ENCODE measurements at regions not wholly inside any gene's neighbourhood (a gene's known extent, or its start where the extent isn't known, plus 50 kb on each side); places are given as distances from the start of the nearest gene placed in this dataset.

DNA sequence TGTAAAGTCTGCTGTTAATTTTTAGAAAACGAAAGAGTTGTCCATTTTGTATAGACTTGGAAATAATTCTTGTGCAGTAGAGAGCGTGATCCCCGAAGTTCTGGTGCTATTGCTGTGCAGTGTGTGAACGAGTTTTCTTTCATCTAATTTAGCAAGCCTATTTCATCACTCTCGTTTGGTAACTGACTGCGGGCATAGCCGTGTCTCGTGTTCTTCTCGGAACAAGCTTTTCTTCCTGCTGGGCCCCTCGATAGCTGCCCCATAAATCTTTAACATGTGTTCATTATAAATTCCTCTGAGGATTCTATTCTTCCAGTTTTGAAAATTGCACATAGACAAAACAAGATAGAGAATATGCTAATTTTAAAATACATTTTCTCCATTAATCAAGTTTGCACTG is 622.0 kb upstream of the PFKP start:
- DNase-seq (ENCODE audit: low spot score) = no peak

DNA sequence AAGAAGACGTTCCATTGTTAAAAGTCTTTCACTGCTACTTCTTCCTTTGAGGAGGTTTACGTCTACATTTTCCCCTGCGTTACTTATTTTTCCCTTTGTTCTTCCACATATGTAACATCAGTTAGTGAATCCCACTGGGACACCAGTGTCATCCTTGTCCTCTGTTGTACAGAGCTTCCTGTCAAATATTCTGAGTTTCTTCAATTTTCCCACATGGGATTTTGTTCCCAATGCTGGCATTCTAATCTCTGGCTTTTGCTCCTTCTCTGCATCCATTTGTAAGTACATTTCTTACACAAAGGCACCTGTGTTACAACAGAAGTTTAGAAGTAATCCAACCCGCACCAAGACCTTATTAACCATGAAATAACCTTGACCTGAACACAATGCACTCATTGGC is 627.4 kb upstream of the PFKP start:
- no peak for DNase-seq (ENCODE audit: low spot score)

DNA sequence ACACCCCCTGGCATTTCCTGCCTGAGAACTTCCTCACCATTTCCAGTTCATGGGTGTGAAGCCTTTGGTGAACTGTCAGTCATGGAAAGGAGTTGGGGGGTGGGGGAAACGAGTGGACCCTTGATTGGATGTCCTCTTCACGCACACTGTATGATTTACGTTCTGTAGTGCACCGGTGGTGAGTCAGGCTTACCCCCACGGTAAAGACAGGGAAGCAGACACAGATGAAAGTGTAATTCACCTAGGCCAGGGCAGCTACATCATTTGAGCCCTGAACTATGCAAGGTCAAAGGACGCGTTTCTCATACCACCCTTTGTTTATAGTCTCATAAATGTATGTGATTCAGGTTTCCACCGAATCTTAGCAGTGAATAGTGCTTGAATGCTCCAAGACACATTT is 628.3 kb upstream of the PFKP start:
- DNase-seq (ENCODE audit: low spot score) = no peak

DNA sequence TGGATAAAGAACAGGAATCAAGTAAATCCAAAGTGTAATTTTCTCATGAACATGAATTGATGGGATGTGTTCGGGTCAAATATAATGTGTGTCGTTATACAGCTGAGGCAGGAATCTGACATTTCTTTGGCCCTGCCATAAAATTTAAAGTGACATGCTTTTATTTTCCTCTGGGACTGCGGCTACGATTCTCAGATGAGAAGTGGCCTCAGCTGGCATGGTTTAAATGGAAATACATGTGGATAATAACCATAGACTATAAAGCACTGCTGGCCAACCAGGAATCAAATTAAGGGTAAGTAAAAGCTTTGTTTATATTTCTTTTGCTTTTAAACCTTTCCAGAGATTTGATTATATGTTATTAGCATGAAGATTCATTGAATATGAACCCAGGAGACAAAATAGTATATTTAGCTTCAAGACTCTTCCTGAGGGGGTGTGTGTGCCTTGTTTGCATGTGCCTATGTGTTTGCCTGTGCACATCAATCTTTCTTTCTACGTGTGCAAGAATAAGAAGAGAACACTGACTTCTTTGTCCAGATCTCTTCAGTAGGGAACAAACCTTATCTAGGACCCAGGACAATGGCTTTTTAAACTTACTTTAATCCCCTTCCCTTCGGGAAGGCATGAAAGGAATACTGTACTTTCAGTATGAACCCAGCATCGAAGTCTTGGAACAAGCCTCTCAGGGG is 629.0 kb upstream of the PFKP start:
- no peak for DNase-seq (ENCODE audit: low spot score)

DNA sequence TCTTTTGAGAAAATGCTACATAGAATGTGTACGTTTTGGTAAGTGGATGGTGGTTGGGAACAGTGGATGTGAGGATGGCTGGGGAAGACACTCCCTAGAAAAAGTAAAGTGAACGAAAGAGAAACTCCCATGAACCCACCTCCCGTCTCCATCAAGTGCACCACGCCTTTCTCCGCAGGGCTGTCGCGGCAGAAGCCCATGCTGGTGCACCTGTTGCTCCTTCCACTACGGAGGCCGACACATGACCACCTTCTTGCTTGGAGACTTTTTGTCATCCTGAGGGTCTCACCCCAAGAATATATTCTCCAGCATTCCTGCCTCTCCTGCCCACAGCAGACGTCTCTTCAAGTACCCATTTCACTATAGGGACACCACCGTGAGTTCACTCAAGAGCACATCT is 630.4 kb upstream of the PFKP start:
- no peak for DNase-seq (ENCODE audit: low spot score)

DNA sequence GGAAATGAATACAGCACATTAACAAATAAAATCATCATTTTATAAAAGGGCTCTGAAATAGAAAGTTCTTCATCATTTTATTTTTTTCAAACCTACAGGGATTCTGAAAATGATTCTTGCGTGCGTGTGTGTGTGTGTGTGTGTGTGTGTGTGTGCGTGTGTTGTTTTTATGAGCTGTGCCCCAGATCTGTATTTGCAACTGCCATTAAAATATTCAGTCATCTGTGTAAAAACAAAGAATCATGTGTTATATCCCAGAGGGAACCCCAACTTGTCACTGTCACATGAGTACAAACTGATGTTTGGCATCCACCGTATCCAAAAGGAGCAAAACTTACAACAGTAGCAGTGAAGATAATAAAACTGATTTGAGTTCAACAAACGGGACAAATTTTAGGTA is 635.4 kb upstream of the PFKP start:
- DNase-seq (ENCODE audit: low spot score) = no peak

DNA sequence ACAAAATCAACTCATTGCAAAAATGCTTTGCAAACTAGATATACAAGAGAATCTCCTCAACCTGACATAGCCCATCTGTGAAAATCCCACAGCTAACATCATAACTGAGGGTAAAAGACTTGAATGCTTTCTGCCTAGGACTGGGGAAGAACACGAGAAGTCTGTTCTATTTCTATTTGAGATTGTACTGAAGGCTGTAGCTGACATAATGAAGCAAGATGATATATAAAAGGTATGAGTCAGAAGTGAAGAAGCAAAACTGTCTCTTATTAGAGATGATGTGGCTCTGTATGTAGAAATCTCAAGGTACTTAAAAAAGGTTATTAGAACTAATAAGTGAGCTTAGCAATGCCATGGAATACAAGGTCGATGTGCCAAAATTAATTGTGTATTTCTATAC is 639.9 kb upstream of the PFKP start:
- DNase-seq (ENCODE audit: low spot score) = no peak

DNA sequence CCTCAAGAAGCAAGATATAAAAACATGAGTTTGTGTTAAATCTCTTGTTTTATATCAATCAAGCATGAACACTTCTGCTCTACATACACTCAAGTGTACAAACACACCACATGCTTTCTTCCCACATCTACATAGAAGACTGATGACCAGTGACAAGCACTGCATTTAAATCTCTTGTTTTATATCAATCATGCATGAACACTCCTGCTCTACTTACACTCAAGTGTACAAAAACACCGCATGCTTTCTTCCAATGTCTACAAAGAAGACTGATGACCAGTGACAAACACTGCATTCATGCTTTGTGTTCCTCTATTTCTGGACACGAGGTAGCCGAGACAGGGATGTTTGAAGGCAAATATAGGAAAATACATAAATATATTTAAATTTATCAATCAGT is 642.0 kb upstream of the PFKP start:
- no peak for DNase-seq (ENCODE audit: low spot score)

DNA sequence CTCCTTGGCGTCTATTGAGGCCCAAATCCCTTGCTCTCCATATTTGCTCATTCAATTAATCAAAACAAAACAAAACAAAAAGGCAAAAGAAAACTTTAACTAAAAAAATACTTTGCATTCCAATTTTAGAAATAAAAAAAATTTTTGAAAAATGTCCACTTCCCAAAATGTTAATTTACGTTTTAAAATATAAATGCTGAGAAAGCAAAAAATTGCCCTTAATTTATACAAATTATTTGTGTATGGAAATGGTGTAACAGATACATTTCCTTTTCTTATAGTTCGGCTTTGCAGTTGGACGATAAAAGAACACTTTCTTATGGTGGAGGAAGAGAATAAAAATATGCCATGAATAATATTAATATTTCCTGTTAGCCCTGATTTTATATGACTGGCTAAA is 652.8 kb upstream of the PFKP start:
- DNase-seq (ENCODE audit: low spot score) = no peak

DNA sequence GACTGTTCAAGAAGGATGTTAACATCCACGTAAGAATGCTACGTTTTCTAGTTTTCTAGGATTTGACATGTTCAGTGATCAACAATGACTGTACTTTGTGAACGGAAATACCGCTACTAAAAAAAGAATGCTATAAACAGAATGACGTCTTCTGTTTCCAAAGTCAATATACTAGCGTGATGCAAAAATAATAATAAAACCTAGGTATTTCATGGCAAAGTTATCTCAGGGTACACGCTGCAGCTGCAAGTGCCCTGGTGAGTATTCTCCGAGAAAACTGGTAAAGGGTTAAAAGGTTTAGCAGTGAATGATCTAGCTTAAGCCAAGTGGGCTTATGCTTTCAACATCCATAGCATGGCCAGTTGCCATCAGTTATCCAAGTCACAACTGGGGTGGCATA is 653.3 kb upstream of the PFKP start:
- DNase-seq (ENCODE audit: low spot score) = no peak

DNA sequence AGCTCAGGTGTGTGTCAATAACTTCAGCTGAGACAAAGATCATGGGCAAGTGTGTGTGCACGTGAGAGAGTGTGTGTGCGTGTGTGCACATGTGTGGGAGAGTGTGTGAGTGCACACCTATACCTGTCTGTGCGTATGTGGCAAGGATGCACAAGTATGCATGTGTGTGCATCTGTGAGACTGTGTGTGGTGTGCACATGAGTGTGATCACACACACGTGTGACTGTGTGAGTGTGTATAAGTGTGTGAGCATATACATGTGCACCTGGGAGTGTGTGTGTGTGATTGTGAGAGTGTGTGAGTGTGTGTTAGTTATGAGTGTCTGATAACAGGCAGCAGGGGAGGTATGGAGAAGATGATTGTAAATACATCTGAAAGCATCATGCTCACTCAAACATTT is 657.3 kb upstream of the PFKP start:
- DNase-seq (ENCODE audit: low spot score) = no peak

DNA sequence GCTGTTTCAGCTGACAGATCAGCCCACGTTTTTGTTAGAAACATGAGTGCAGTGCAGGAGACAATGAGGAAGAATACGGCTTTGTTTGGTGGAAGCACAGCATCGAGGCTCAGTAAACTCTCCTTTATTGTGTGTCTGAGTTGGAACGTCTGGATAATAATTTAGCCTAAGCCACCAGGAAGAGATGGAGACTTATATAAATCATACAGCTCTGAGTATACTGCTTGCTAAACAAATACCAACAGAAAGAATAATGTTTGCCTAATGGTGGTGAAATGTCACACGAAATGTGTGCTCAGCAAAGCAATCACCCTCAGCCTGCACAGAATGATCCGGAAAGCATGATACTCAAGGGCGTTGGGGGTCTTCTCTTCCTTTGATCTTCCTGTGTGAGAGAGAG is 664.1 kb upstream of the ADARB2 start:
- DNase-seq (ENCODE audit: low spot score) = no peak

DNA sequence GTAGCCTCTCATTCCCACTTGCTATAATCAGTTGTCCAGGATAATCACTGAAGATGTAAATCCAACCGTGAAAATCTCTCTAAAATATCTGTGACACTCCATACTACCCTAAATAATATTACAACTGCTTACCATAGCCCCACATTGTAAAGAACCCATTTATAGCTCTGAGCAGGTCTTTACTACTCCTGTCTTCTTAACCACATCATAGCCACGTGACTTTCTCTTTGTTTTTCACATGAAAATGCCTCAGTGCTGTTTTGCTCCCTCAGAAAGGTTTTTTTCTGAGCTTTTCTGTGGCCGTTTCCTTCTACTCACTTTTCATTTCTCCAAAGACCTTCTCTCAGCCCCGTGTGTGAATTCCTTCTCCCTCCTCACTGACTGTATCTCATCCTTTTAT is 662.2 kb upstream of the ADARB2 start:
- no peak for DNase-seq (ENCODE audit: low spot score)

DNA sequence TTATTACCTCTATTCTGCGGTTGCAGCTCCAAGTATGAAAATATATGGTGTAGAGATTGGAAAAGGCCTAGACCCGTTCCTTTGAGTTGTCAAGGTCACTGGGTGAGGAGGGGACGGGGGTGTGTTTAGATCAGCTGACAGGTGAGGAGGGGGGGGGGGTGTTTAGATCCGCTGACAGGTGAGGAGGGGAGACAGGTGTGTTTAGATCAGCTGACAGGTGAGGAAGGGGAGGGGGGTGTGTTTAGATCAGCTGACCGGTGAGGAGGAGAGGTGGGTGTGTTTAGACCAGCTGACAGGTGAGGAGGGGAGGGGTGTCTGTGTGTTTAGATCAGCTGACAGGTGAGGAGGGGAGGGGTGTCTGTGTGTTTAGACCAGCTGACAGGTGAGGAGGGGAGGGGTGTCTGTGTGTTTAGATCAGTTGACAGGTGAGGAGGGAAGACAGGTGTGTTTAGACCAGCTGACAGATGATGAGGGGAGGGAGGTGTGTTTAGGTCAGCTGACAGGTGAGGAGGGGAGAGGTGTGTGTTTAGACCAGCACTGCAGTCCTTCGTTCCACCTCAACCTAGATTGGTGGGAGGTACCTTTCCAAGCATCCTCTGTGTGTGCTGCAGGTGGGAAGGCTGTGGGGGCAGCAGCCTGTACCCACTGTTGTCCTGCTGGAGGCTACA is 655.0 kb upstream of the ADARB2 start:
- no peak for DNase-seq (ENCODE audit: low spot score)

DNA sequence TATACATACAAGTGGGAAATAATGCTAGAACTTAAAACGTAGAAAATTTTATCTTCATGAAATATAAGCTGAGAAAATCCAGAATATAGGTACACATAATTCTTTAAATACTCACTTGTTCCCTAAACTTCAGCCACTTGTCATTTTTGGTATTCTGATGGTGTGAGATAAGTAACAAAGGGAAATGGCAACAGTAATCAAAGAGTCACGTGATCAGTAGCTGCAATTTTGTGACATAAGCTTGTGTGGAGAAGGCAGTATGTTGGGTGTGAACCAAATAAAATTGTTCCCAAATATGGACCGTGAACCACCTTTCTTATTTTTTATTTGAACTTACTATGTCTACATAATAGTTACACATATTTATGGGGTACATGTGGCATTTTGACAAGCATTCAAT is 650.3 kb upstream of the ADARB2 start:
- no peak for DNase-seq (ENCODE audit: low spot score)

DNA sequence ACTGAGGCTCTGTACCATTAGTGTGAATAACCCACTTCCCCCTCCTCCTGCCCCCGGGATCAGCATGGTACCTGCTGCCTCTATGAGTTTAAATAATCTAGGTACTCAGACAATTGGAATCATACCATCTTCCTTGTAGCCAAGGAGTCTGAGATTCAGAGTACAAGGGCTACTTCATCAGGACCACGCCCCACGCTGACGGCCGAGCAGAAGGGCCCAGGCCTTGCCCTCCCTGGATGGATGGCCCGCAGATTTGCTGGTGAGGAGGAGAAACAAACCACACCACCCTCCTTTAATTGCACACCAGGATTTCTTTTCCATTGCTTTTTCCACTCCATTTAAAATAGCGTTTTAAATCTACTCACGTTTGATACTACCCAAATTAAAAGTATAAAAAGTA is 649.9 kb upstream of the ADARB2 start:
- no peak for DNase-seq (ENCODE audit: low spot score)

DNA sequence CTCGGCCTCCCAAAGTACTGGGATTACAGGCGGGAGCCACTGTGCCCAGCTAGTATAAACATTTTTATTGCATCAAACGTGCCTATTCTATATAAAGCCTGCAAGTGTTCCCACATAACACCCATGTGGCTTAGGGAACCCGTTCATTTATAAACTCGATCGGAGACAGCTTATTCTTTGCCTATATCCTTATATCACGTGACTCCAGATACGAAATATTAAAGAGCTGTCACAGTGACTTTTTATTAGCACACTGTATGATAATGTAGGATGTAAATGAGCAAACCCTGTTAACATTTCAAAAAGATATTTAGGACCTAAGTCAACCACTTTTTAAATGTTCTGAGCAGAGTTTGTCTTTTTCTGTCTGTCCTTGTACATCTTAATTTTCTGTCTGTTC is 642.9 kb upstream of the ADARB2 start:
- no peak for DNase-seq (ENCODE audit: low spot score)

DNA sequence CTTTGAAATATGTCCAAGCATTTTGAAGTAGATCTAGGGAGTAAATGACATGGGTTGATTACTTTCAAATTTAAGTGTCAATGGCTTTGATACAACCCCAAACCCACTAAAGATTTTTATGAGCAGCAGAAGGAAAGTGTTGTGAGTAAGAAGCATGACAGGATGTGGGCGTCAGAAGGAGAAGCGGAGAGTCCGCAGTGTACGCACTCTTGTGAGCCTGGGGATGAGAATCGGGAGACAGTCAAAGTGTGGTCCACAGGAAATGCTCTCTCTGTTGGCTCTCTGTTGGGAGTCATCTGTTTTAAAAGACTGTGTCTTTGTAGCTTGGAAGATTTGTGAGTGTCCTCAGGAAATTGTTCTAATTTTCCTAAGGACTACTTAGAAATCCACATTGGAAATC is 629.8 kb upstream of the ADARB2 start:
- no peak for DNase-seq (ENCODE audit: low spot score)

DNA sequence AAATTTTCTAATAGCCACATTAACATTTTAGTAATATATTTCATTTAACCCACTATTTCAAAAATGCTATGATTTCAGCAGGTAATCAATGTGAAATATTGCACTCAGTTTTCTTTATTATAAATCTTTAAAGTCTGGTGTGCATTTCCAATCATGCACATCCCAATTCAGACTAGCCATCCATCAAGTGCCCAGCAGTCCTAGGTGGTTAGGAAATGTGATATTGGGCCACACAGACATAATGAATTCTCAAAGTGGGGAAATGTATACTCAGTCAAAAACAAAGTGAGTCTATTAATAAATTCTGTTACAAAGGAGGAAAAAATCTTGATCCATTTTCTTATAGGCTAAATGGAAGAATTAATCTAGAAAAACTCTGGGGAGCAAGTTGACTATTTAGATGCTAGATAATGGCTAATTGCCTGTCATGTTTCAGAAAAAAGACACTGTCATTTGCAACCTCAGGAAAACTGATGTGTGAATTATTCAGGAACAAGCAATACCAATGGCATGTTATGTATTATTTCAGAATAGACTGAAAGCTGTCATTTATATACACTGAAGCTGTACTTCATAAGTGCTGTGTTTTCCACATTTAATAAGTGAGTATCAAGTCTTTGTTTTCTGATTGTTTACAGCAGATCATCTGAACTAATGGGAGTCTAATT is 629.1 kb upstream of the ADARB2 start:
- DNase-seq (ENCODE audit: low spot score) = no peak

DNA sequence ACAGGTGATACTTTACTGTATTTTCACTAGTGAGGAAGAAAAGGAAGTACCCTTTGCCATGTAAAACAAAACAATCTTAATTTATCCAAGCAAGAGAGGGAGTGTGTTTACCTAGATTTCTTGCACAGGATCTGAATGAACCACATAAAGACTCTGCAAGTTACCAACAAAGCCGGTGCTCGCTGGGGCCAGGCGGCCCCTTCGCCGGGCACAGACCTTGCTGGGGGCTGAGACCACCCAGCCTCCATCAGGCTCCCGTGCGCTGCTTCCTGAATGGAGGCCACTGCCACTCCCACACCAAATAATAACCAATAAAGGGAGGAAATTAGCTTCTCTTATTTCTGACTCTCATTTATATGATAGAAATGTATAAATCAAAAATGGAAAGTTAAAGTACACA is 625.0 kb upstream of the ADARB2 start:
- DNase-seq (ENCODE audit: low spot score) = no peak

DNA sequence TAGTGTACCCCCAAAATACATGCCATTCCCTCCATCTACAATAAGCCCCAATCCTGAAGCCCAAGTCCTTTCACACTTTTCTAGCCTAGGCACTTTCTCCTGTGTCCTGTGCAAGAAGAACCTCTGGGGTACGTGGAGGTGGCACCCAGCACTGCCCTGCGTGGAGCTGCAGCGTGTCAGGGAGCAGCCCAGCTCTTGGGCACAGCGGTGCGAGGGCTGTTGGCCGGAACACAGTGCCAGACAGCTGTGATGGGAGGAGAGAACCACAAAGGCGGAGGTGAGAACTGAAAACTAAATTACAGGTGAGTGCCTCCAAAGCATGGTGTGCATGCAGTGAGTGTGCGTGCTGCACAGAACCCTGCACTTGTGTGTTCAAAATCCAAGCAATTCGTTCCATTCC is 621.3 kb upstream of the ADARB2 start:
- no peak for DNase-seq (ENCODE audit: low spot score)

DNA sequence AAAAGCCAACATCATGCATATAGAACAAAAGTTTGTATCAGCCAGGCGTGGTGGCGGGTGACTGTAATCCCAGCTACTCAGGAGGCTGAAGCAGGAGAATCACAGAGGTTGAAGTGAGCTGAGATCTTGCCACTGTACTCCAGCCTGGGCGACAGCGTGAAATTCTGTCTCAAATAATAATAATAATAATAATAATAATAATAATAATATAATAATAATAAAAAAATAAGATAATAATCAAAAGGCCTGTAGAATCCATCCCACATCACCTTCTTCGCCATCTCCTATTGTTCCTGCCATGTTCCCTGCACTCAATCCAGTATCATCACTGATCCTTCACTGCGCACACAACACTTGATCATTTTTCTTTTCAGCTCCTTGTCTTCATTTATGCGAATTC is 619.3 kb upstream of the ADARB2 start:
- no peak for DNase-seq (ENCODE audit: low spot score)

DNA sequence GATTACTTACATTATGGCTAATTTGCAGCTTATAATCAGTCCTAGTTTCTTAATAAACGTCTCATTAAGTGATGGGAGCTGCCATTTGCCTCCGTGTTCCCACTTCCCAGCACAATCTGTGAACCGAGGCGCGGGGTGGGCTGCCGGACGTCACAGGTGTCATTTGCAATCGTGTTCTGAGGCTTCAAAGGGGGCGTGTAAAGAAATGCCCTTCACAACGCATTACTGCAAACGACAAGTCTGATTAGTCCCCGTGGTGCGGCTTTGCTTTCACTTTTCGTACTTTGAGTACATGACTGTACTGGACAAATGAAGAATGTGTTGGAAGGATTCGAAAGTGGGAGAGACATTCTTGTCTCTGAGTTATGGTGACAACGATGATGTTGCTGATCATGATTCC is 614.2 kb upstream of the ADARB2 start:
- DNase-seq (ENCODE audit: low spot score) = no peak

DNA sequence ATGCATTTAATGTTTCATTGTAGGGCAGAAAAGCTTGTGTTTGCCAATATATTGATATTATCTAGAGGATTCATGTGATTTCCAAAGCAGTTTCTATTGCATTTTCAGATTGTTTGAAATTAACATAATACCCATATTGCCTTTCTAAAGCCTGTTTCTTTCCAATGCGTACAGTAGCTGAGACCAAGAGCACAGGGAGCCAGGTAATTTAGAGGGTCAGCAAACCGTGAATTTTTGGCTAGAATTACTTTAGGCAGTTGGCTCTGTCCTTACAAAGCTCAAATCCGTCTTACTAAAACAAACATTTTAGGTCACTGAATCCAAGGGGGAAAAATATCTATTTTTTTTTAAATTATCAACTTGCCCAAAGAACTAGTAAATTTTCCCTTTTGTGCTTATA is 604.9 kb upstream of the ADARB2 start:
- no peak for DNase-seq (ENCODE audit: low spot score)

All from hematopoietic multipotent progenitor cell treated with erythropoietin and hydrocortisone succinate and interleukin-3 and kit ligand, for 17 days (in vitro differentiated cells).